PFSK-1 (cell line): ENCODE measurements at regions not wholly inside any gene's neighbourhood (a gene's known extent, or its start where the extent isn't known, plus 50 kb on each side); places are given as distances from the start of the nearest gene placed in this dataset.

Experiments used
- FOXP2 ChIP-seq: optimal IDR thresholded peaks from 2 replicates; pipeline ENCODE3; 2011; ENCODE audit warnings: borderline replicate concordance, control low read depth, inconsistent platforms; ENCODE audit not compliant: insufficient read depth; ENCODE audit errors: extremely low read length, extremely low read depth
- POLR2AphosphoS5 ChIP-seq: IDR thresholded peaks from 2 replicates; pipeline ENCODE4 v1.6.1; 2012; ENCODE audit warnings: low read depth, mild to moderate bottlenecking, control low read depth, low read length, moderate library complexity
- SIN3A ChIP-seq: IDR thresholded peaks from 2 replicates; pipeline ENCODE4 v1.6.1; 2012; ENCODE audit warnings: mild to moderate bottlenecking, low read length, moderate library complexity, borderline replicate concordance; ENCODE audit not compliant: insufficient read depth

- TF ChIP-seq SIN3A: no peak
- TF ChIP-seq POLR2AphosphoS5: no peak
- TF ChIP-seq FOXP2: no peak
These were observed 272.9 kb downstream of the SLITRK5 start for GRCh38 chr13:87944038-87944437.
